ENCODE measurements at regions not wholly inside any gene's neighbourhood (a gene's known extent, or its start where the extent isn't known, plus 50 kb on each side); places are given as distances from the start of the nearest gene placed in this dataset.
"Not testable (repeated sequence)": the region's sequence is repeated elsewhere in the genome, so short reads cannot be mapped to it uniquely, and the experiment has no call there.

GRCh38 chr1:161439280-161440232, 65.7 kb upstream of the FCGR2A start:
- peak overlapping the region; percentile 97 for H3K4me3 ChIP-seq (ENCODE audit: low read depth, low read length)
- no peak for TF ChIP-seq CTCF (IDR thresholded peaks at IDR 0.05; ENCODE audit: low read depth, low read length)
- peaks cover 2% of the 10 kb centered on the region for H3K9me3 ChIP-seq (ENCODE audit: severe bottlenecking)
- H3K27ac ChIP-seq = no peak overlapping the region
- peak; percentile 82 for DNase-seq
- peaks cover 13% of the 10 kb centered on the region for H3K27me3 ChIP-seq (ENCODE audit: insufficient read depth, low read depth, severe bottlenecking)
- H3K36me3 ChIP-seq = peaks cover 3% of the 10 kb centered on the region; the same call in 1 of the 2 replicates

GRCh38 chr1:161433191-161433590, 65.5 kb upstream of the CFAP126 start:
- not testable (repeated sequence) for H3K27me3 ChIP-seq (ENCODE audit: insufficient read depth, low read depth, severe bottlenecking); H3K27ac ChIP-seq; H3K9me3 ChIP-seq (ENCODE audit: severe bottlenecking); H3K4me3 ChIP-seq (ENCODE audit: low read depth, low read length); H3K36me3 ChIP-seq; DNase-seq

DNA sequence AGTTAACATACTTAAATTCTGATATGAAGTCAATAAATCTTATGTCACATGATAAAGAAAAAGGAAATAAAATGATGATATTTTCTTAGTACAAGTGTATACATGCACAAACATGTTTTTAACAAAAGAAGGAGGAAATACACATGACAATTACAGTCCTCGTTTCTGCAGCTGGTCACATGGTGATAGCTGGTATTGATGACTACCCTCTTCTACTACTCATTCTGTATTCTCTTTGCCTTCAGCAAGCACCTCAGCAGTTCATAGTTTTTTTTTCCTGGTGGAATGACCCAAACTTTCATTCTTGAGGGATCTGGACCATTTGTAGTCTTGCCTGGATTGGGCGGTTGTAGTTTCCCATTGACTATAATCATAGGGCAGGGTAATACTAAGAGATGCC, 64.4 kb upstream of the CFAP126 start:
- Histone ChIP-seq H3K4me3 (ENCODE audit: low read depth, low read length) (no peak overlapping the region), H3K9me3 (ENCODE audit: severe bottlenecking) (peaks cover 2% of the 10 kb centered on the region), H3K36me3 (no peaks in the 10 kb centered on the region), H3K27ac (no peak overlapping the region), H3K27me3 (ENCODE audit: insufficient read depth, low read depth, severe bottlenecking) (no peaks in the 10 kb centered on the region)
- DNase-seq = no peak
- no peak for TF ChIP-seq CTCF (IDR thresholded peaks at IDR 0.05; ENCODE audit: low read depth, low read length)

GRCh38 chr1:161427733-161428516, 60.2 kb upstream of the CFAP126 start:
- no peak for DNase-seq
- Histone ChIP-seq H3K9me3 (ENCODE audit: severe bottlenecking) (peaks cover 2% of the 10 kb centered on the region), H3K36me3 (no peaks in the 10 kb centered on the region), H3K27ac (no peak overlapping the region), H3K4me3 (ENCODE audit: low read depth, low read length) (no peak overlapping the region), H3K27me3 (ENCODE audit: insufficient read depth, low read depth, severe bottlenecking) (no peaks in the 10 kb centered on the region)
- TF ChIP-seq CTCF (IDR thresholded peaks at IDR 0.05; ENCODE audit: low read depth, low read length) = no peak

- DNase-seq; H3K9me3 ChIP-seq (ENCODE audit: severe bottlenecking); H3K27me3 ChIP-seq (ENCODE audit: insufficient read depth, low read depth, severe bottlenecking); H3K36me3 ChIP-seq; H3K4me3 ChIP-seq (ENCODE audit: low read depth, low read length); H3K27ac ChIP-seq: not testable (repeated sequence)
Measured at GRCh38 chr1:161422914-161423313, 55.2 kb upstream of the CFAP126 start.

GRCh38 chr1:161421456-161421855, 53.8 kb upstream of the CFAP126 start:
- Histone ChIP-seq H3K9me3 (ENCODE audit: severe bottlenecking) (no peaks in the 10 kb centered on the region), H3K27me3 (ENCODE audit: insufficient read depth, low read depth, severe bottlenecking) (no peaks in the 10 kb centered on the region), H3K4me3 (ENCODE audit: low read depth, low read length) (peak overlapping the region; percentile 48; the same call in 1 of the 2 replicates), H3K27ac (no peak overlapping the region), H3K36me3 (no peaks in the 10 kb centered on the region)
- no peak for DNase-seq
- TF ChIP-seq CTCF (IDR thresholded peaks at IDR 0.05; ENCODE audit: low read depth, low read length) = no peak

Data from WERI-Rb-1 (cell line).